ENCODE measurements at regions not wholly inside any gene's neighbourhood (a gene's known extent, or its start where the extent isn't known, plus 50 kb on each side); places are given as distances from the start of the nearest gene placed in this dataset.

DNA sequence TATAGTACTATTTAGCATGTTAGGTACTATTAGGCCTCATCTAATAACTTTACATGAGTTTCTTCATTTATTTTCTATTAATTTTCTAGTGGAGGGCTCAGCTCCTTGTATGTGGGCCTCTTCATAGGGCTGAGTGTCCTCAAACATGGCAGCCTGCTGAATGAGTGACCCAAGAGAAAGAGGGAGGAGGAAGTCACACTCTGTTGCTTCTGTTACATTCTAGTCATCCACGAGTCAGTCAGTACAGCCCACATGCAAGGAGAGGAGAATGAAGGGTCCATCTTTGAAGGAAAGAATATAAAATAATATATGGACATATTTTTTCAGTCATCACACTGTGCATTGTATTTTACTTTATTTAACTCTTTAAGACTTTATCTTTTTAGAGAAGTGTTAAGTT is 66.6 kb upstream of the NR3C1 start:
- Histone ChIP-seq H3K9me3 (ENCODE audit: control insufficient read depth in 2 of 2, insufficient read depth in 1 of 2, low read depth in 1 of 2, low read length in 1 of 2) (no peaks in the 10 kb centered on the region), H3K4me3 (ENCODE audit: low read depth in 1 of 2, low read length in 2 of 2) (no peak overlapping the region), H3K36me3 (ENCODE audit: control insufficient read depth in 2 of 2, insufficient read depth in 2 of 2, low read length in 1 of 2) (no peaks in the 10 kb centered on the region), H3K27ac (ENCODE audit: low read depth in 2 of 2, low read length in 1 of 2) (no peak overlapping the region), H3K27me3 (ENCODE audit: control insufficient read depth in 1 of 2, insufficient read depth in 2 of 2, low read length in 2 of 2) (no peaks in the 10 kb centered on the region), H3K4me1 (ENCODE audit: control insufficient read depth in 2 of 2, insufficient read depth in 2 of 2, low read length in 1 of 2) (no peaks in the 10 kb centered on the region)
- 73 to 82% methylated on average over 1 of the region's 1 CpG for WGBS, 2 donors

DNA sequence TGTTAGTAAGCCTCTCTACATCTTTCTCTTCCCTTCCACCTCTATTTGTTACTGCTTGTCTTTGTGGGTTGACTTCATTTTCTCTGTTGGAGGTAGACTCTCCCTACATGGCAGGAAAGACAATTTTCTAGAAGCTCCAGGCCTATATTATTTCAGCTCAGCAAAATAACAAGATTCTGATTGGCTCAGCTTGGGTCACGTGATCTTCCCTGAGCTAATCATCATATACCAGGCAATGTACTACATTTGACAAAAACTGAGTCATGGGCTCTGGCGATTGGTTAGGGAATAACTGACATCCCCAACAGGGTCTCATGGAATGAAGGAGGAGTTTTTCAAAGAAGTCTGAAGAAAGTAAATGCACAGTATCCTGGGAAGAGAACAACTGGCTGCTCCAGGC is 65.6 kb upstream of the NR3C1 start:
- 94 to 99% methylated on average over 2 of the region's 2 CpGs for WGBS, 2 donors
- Histone ChIP-seq H3K36me3 (ENCODE audit: control insufficient read depth in 2 of 2, insufficient read depth in 2 of 2, low read length in 1 of 2) (no peaks in the 10 kb centered on the region), H3K4me3 (ENCODE audit: low read depth in 1 of 2, low read length in 2 of 2) (no peak overlapping the region), H3K9me3 (ENCODE audit: control insufficient read depth in 2 of 2, insufficient read depth in 1 of 2, low read depth in 1 of 2, low read length in 1 of 2) (no peaks in the 10 kb centered on the region), H3K27me3 (ENCODE audit: control insufficient read depth in 1 of 2, insufficient read depth in 2 of 2, low read length in 2 of 2) (no peaks in the 10 kb centered on the region), H3K4me1 (ENCODE audit: control insufficient read depth in 2 of 2, insufficient read depth in 2 of 2, low read length in 1 of 2) (no peaks in the 10 kb centered on the region), H3K27ac (ENCODE audit: low read depth in 2 of 2, low read length in 1 of 2) (no peak overlapping the region)

DNA sequence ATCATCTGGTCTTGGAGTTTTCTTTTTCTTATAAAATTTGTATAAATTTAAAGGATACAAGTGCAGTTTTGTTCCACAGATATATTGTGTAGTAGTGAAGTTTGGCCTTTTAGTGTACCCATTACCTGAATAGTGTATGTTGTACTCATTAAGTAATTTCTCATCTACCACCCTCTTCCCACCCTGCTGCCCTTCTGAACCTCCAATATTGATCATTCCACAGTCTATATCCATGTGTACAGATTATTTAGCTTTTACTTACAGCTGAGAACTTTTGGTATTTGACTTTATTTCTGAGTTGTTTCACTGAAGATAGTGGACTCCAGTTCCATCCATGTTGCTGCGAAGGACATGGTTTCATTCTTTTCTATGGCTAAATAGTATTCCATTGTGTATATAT is 63.1 kb upstream of the NR3C1 start:
- Histone ChIP-seq H3K4me3 (ENCODE audit: low read depth in 1 of 2, low read length in 2 of 2) (no peak overlapping the region), H3K27me3 (ENCODE audit: control insufficient read depth in 1 of 2, insufficient read depth in 2 of 2, low read length in 2 of 2) (no peaks in the 10 kb centered on the region), H3K27ac (ENCODE audit: low read depth in 2 of 2, low read length in 1 of 2) (no peak overlapping the region), H3K4me1 (ENCODE audit: control insufficient read depth in 2 of 2, insufficient read depth in 2 of 2, low read length in 1 of 2) (no peaks in the 10 kb centered on the region), H3K9me3 (ENCODE audit: control insufficient read depth in 2 of 2, insufficient read depth in 1 of 2, low read depth in 1 of 2, low read length in 1 of 2) (no peaks in the 10 kb centered on the region), H3K36me3 (ENCODE audit: control insufficient read depth in 2 of 2, insufficient read depth in 2 of 2, low read length in 1 of 2) (no peaks in the 10 kb centered on the region)
- WGBS, 2 donors = 38 to 99% methylated on average over 1 of the region's 1 CpG

DNA sequence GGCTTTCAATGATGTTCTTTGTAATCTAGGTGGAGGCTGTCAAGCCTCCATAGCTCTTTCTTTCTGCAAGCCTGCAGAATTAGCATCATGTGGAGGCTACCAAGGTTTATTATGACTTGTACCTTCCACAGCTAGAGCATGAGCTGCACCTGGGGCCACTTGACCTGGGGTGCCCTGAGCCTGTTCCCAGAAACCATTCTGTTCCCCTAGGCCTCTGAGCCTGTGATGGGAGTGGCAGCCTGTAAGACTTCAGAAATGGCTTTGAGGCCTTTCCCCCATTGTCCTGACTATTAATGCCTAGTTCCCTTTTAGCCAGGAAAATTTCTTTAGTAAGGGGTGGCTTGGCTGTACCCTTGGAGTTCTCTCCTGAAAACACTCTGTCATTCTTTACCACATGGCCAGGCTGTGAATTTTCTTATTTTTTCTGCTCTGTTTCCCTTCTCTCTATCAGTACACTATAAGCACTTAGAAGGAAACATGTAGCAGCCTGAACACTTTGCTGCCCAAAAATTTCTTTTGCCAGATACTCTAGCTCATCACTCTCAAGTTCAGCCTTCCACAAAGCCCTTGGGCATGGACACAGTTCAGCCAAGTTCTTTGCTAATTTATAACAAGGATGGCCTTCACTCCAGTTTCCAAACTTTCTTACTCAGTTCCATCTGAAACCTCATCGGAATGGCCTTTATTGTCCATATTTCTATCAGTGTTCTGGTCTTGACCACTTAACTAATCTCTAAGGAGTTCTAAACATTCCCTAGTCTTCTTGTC is 61.4 kb upstream of the NR3C1 start:
- Histone ChIP-seq H3K9me3 (ENCODE audit: control insufficient read depth in 2 of 2, insufficient read depth in 1 of 2, low read depth in 1 of 2, low read length in 1 of 2) (no peaks in the 10 kb centered on the region), H3K36me3 (ENCODE audit: control insufficient read depth in 2 of 2, insufficient read depth in 2 of 2, low read length in 1 of 2) (no peaks in the 10 kb centered on the region), H3K27me3 (ENCODE audit: control insufficient read depth in 1 of 2, insufficient read depth in 2 of 2, low read length in 2 of 2) (no peaks in the 10 kb centered on the region), H3K4me3 (ENCODE audit: low read depth in 1 of 2, low read length in 2 of 2) (no peak overlapping the region), H3K4me1 (ENCODE audit: control insufficient read depth in 2 of 2, insufficient read depth in 2 of 2, low read length in 1 of 2) (no peaks in the 10 kb centered on the region), H3K27ac (ENCODE audit: low read depth in 2 of 2, low read length in 1 of 2) (no peak overlapping the region)
- WGBS, 2 donors = 61 to 65% methylated on average over 1 of the region's 1 CpG

DNA sequence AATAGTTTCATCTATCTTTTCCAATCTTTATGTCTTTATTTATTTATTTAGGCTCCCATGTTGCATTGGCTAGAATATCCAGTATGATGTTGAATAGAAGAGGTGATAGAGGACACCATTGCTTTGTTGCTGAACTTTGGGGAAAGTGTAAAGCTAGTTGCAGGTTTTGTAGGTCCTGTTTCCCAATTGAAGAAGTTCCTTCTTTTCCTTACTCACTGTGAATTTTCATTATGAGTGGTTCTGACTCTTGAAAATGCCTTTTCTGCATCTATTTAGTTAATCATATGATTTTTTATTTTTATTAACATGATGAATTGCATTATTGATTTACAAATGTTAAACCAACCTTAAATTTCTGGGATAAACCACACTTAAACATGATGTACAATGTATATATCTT is 58.9 kb upstream of the NR3C1 start:
- no peaks in the 10 kb centered on the region for H3K27me3 ChIP-seq (ENCODE audit: control insufficient read depth in 1 of 2, insufficient read depth in 2 of 2, low read length in 2 of 2)
- H3K4me1 ChIP-seq (ENCODE audit: control insufficient read depth in 2 of 2, insufficient read depth in 2 of 2, low read length in 1 of 2) = no peaks in the 10 kb centered on the region
- no peak overlapping the region for H3K4me3 ChIP-seq (ENCODE audit: low read depth in 1 of 2, low read length in 2 of 2)
- no peak overlapping the region for H3K27ac ChIP-seq (ENCODE audit: low read depth in 2 of 2, low read length in 1 of 2)
- no peaks in the 10 kb centered on the region for H3K9me3 ChIP-seq (ENCODE audit: control insufficient read depth in 2 of 2, insufficient read depth in 1 of 2, low read depth in 1 of 2, low read length in 1 of 2)
- no peaks in the 10 kb centered on the region for H3K36me3 ChIP-seq (ENCODE audit: control insufficient read depth in 2 of 2, insufficient read depth in 2 of 2, low read length in 1 of 2)

GRCh38 chr5:143459433-143459832 is 55.9 kb upstream of the NR3C1 start:
- Histone ChIP-seq H3K4me3 (ENCODE audit: low read depth in 1 of 2, low read length in 2 of 2) (no peak overlapping the region), H3K27me3 (ENCODE audit: control insufficient read depth in 1 of 2, insufficient read depth in 2 of 2, low read length in 2 of 2) (no peaks in the 10 kb centered on the region)
- 86 to 97% methylated on average over 4 of the region's 4 CpGs for WGBS, 2 donors

DNA sequence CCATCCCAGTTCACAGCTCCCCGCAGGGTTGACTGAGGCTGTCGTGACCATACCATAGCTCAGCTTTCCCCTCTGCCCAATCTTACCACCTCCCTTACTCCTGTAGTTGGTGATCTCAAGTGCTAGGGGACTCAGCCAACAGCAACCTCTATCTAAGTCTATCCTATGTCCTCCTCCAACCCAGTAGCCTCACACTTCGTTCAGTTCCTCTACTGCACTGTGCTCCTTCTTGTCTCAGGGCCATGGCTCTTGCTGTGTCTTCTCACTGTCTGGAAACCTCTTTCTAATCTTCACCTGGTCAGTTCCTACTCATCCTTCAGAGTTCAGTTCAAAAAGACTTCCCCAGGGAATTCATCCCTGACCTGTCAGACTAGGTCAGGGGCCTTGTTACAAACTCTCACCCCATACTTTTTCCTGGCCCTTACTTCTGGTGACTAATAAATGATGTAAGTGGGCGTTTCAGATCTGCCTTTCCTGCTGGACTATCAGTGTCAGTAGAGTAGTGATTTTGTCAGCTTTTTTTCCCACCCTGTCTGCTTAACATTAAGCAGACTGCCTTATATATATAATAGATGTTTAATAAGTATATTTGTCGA is 53.6 kb upstream of the NR3C1 start:
- Histone ChIP-seq H3K4me1 (ENCODE audit: control insufficient read depth in 2 of 2, insufficient read depth in 2 of 2, low read length in 1 of 2) (peaks cover 0 to 2% of the 10 kb centered on the region in 2 donors), H3K36me3 (ENCODE audit: control insufficient read depth in 2 of 2, insufficient read depth in 2 of 2, low read length in 1 of 2) (no peaks in the 10 kb centered on the region), H3K27me3 (ENCODE audit: control insufficient read depth in 1 of 2, insufficient read depth in 2 of 2, low read length in 2 of 2) (no peaks in the 10 kb centered on the region), H3K9me3 (ENCODE audit: control insufficient read depth in 2 of 2, insufficient read depth in 1 of 2, low read depth in 1 of 2, low read length in 1 of 2) (no peaks in the 10 kb centered on the region), H3K4me3 (ENCODE audit: low read depth in 1 of 2, low read length in 2 of 2) (no peak overlapping the region), H3K27ac (ENCODE audit: low read depth in 2 of 2, low read length in 1 of 2) (no peak overlapping the region)
- 81 to 84% methylated on average over 5 of the region's 5 CpGs for WGBS, 2 donors

More at GRCh38 chr5:143459433-143459832, 55.9 kb upstream of the NR3C1 start:
- H3K27ac ChIP-seq (ENCODE audit: low read depth in 2 of 2, low read length in 1 of 2) = no peak overlapping the region
- H3K36me3 ChIP-seq (ENCODE audit: control insufficient read depth in 2 of 2, insufficient read depth in 2 of 2, low read length in 1 of 2) = no peaks in the 10 kb centered on the region
- peaks cover 0 to 2% of the 10 kb centered on the region in 2 donors for H3K4me1 ChIP-seq (ENCODE audit: control insufficient read depth in 2 of 2, insufficient read depth in 2 of 2, low read length in 1 of 2)
- no peaks in the 10 kb centered on the region for H3K9me3 ChIP-seq (ENCODE audit: control insufficient read depth in 2 of 2, insufficient read depth in 1 of 2, low read depth in 1 of 2, low read length in 1 of 2)

GRCh38 chr5:143454936-143455516 is 51.5 kb upstream of the NR3C1 start:
- H3K4me1 ChIP-seq (ENCODE audit: control insufficient read depth in 2 of 2, insufficient read depth in 2 of 2, low read length in 1 of 2) = peaks cover 0 to 2% of the 10 kb centered on the region in 2 donors
- no peak overlapping the region for H3K4me3 ChIP-seq (ENCODE audit: low read depth in 1 of 2, low read length in 2 of 2)
- H3K9me3 ChIP-seq (ENCODE audit: control insufficient read depth in 2 of 2, insufficient read depth in 1 of 2, low read depth in 1 of 2, low read length in 1 of 2) = no peaks in the 10 kb centered on the region
- no peaks in the 10 kb centered on the region for H3K27me3 ChIP-seq (ENCODE audit: control insufficient read depth in 1 of 2, insufficient read depth in 2 of 2, low read length in 2 of 2)
- 82 to 95% methylated on average over 6 of the region's 6 CpGs for WGBS, 2 donors
- no peak overlapping the region for H3K27ac ChIP-seq (ENCODE audit: low read depth in 2 of 2, low read length in 1 of 2)
- H3K36me3 ChIP-seq (ENCODE audit: control insufficient read depth in 2 of 2, insufficient read depth in 2 of 2, low read length in 1 of 2) = no peaks in the 10 kb centered on the region

DNA sequence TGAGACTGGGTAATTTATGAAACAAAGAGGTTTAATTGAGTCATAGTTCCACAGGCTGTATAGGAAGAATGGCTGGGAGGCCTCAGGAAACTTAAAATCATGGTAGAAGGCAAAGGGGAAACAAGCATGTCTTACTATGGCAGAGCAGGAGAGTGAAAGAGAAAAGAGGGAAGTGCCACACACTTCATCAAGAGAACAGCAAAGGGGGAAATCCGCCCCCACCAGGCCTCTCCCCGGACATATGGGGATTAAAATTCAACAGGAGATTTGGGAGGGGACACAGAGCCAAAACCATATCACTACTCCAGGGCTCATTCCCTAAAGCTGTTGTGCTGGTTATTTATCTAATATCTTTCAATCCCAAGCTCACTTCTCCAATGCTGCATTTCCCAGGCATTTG is 50.2 kb upstream of the NR3C1 start:
- H3K27me3 ChIP-seq (ENCODE audit: control insufficient read depth in 1 of 2, insufficient read depth in 2 of 2, low read length in 2 of 2) = no peaks in the 10 kb centered on the region
- no peaks in the 10 kb centered on the region for H3K36me3 ChIP-seq (ENCODE audit: control insufficient read depth in 2 of 2, insufficient read depth in 2 of 2, low read length in 1 of 2)
- H3K27ac ChIP-seq (ENCODE audit: low read depth in 2 of 2, low read length in 1 of 2) = no peak overlapping the region
- WGBS, 2 donors = 66 to 82% methylated on average over 2 of the region's 2 CpGs
- no peaks in the 10 kb centered on the region for H3K9me3 ChIP-seq (ENCODE audit: control insufficient read depth in 2 of 2, insufficient read depth in 1 of 2, low read depth in 1 of 2, low read length in 1 of 2)
- no peak overlapping the region for H3K4me3 ChIP-seq (ENCODE audit: low read depth in 1 of 2, low read length in 2 of 2)
- peaks cover 0 to 2% of the 10 kb centered on the region in 2 donors for H3K4me1 ChIP-seq (ENCODE audit: control insufficient read depth in 2 of 2, insufficient read depth in 2 of 2, low read length in 1 of 2)

Data from esophagus (tissue), 2 donors.